IMR-90 (cell line): ENCODE measurements at regions not wholly inside any gene's neighbourhood (a gene's known extent, or its start where the extent isn't known, plus 50 kb on each side); places are given as distances from the start of the nearest gene placed in this dataset.

Experiments used
- ATAC-seq: fragments of 200-7000 bp; cut with Tn5 transposase; 2 replicates; pipeline ENCODE4 v1.9.1; 2020; ENCODE audit warnings: low read depth, mild to moderate bottlenecking, moderate library complexity
- BruUV-seq: library from RNA; stranded (reverse); fragments of 400-500 nt; replicated peaks from 2 replicates; lab custom pipeline; 2021; lab: Mats Ljungman, UMichigan
- CTCF ChIA-PET: fragments of 300-600 bp; formaldehyde crosslinking; extraction: SDS; loops from one replicate; lab custom pipeline; 2021; ENCODE audit warnings: antibody characterized with exemption; lab: Yijun Ruan, JAX
- POLR2A ChIA-PET: fragments of 300-600 bp; sonication (Branson Sonifier 250); formaldehyde crosslinking; loops from one replicate; lab custom pipeline; 2022; ENCODE audit warnings: antibody characterized with exemption; ENCODE audit not compliant: unreplicated experiment; lab: Charles Lee
- DNase-seq: peaks from one replicate; pipeline ENCODE4 v3.0.0; 2013
- H2AFZ ChIP-seq: replicated peaks from 2 replicates; pipeline ENCODE3; 2013; ENCODE audit warnings: low read length, mild to moderate bottlenecking; ENCODE audit not compliant: poor library complexity
- H2AK5ac ChIP-seq: 2 replicates; pipeline ENCODE4 v1.6.1; 2013; ENCODE audit warnings: low read depth, low read length, inconsistent platforms
- H2AK9ac ChIP-seq: replicated peaks from 2 replicates; pipeline ENCODE3; 2013; ENCODE audit warnings: mild to moderate bottlenecking, low read depth, low read length, moderate library complexity; ENCODE audit not compliant: poor library complexity
- H2BK120ac ChIP-seq: 2 replicates; pipeline ENCODE4 v1.6.1; 2013; ENCODE audit warnings: low read depth, low read length, inconsistent platforms
- H2BK15ac ChIP-seq: 3 replicates; pipeline ENCODE4 v1.6.1; 2013; ENCODE audit warnings: low read depth, low read length, inconsistent platforms
- H2BK20ac ChIP-seq: 2 replicates; pipeline ENCODE4 v1.6.1; 2013; ENCODE audit warnings: low read depth, mild to moderate bottlenecking, inconsistent platforms, low read length, moderate library complexity
- H2BK5ac ChIP-seq: 2 replicates; pipeline ENCODE4 v1.6.1; 2013; ENCODE audit warnings: mild to moderate bottlenecking, low read depth, low read length, inconsistent platforms; ENCODE audit not compliant: poor library complexity, severe bottlenecking
- H3K14ac ChIP-seq: replicated peaks from 2 replicates; pipeline ENCODE4 v1.6.1; 2013; ENCODE audit warnings: low read depth, low read length, inconsistent platforms
- H3K18ac ChIP-seq: 2 replicates; pipeline ENCODE4 v1.6.1; 2013; ENCODE audit warnings: low read depth, low read length, control low read depth
- H3K23ac ChIP-seq: 2 replicates; pipeline ENCODE4 v1.6.1; 2013; ENCODE audit warnings: low read depth, low read length, inconsistent platforms
- H3K27ac ChIP-seq: 2 replicates; pipeline ENCODE4 v1.5.1; 2013; ENCODE audit warnings: mild to moderate bottlenecking, control low read depth, low read length; ENCODE audit not compliant: insufficient read depth
- H3K27me3 ChIP-seq: 2 replicates; pipeline ENCODE4 v1.6.1; 2013; ENCODE audit warnings: low read length; ENCODE audit not compliant: control insufficient read depth, insufficient read depth
- H3K36me3 ChIP-seq: 2 replicates; pipeline ENCODE4 v1.6.1; 2013; ENCODE audit warnings: low read length, mixed read lengths; ENCODE audit not compliant: control insufficient read depth, insufficient read depth
- H3K4ac ChIP-seq: 2 replicates; pipeline ENCODE4 v1.6.1; 2013; ENCODE audit warnings: low read depth, low read length, inconsistent platforms
- H3K4me1 ChIP-seq: 2 replicates; pipeline ENCODE4 v1.6.1; 2013; ENCODE audit warnings: low read length, mixed read lengths; ENCODE audit not compliant: control insufficient read depth, insufficient read depth
- H3K4me2 ChIP-seq: 2 replicates; pipeline ENCODE4 v1.6.1; 2013; ENCODE audit warnings: low read depth, mild to moderate bottlenecking, control low read depth, low read length, moderate library complexity
- H3K4me3 ChIP-seq: 2 replicates; pipeline ENCODE4 v1.5.1; 2013; ENCODE audit warnings: low read depth, mild to moderate bottlenecking, control low read depth, low read length, moderate library complexity; ENCODE audit not compliant: insufficient read depth
- H3K56ac ChIP-seq: 2 replicates; pipeline ENCODE4 v1.6.1; 2013; ENCODE audit warnings: low read length, inconsistent platforms; ENCODE audit not compliant: insufficient read depth; ENCODE audit errors: extremely low read depth
- H3K79me1 ChIP-seq, 2 experiments: 2 replicates each; pipeline ENCODE4 v1.6.1; 2013; ENCODE audit warnings: low read length in 2 of 2, inconsistent platforms in 1 of 2, low read depth in 1 of 2
- H3K9ac ChIP-seq: 2 replicates; pipeline ENCODE4 v1.6.1; 2013; ENCODE audit warnings: low read depth, low read length, control low read depth
- H3K9me1 ChIP-seq: 2 replicates; pipeline ENCODE4 v1.6.1; 2013; ENCODE audit warnings: low read length, inconsistent platforms; ENCODE audit not compliant: insufficient read depth
- H3K9me3 ChIP-seq: 2 replicates; pipeline ENCODE4 v1.6.1; 2013; ENCODE audit warnings: low read length; ENCODE audit not compliant: control insufficient read depth, insufficient read depth
- H4K20me1 ChIP-seq: 2 replicates; pipeline ENCODE4 v1.6.1; 2013; ENCODE audit warnings: low read length, inconsistent platforms; ENCODE audit not compliant: insufficient read depth
- H4K5ac ChIP-seq: 2 replicates; pipeline ENCODE4 v1.6.1; 2013; ENCODE audit warnings: mild to moderate bottlenecking, low read depth, low read length, control low read depth
- H4K8ac ChIP-seq, 2 experiments: 2 replicates each; pipeline ENCODE4 v1.6.1; 2013; ENCODE audit warnings: low read depth in 2 of 2, low read length in 2 of 2, control low read depth in 1 of 2, inconsistent platforms in 1 of 2
- H4K91ac ChIP-seq: 2 replicates; pipeline ENCODE4 v1.6.1; 2013; ENCODE audit warnings: low read depth, low read length, inconsistent platforms; ENCODE audit not compliant: insufficient read depth
- BHLHE40 ChIP-seq: fragments of 150-350 bp; IDR thresholded peaks from 2 replicates; pipeline ENCODE4 v1.6.1; 2016; ENCODE audit warnings: mild to moderate bottlenecking, low read depth, low read length
- CEBPB ChIP-seq: IDR thresholded peaks from 2 replicates; pipeline ENCODE4 v1.6.1; 2012; ENCODE audit warnings: low read depth, low read length, improper control_type of control experiment
- CHD1 ChIP-seq: IDR thresholded peaks from 2 replicates; pipeline ENCODE4 v1.6.1; 2012; ENCODE audit warnings: low read depth, low read length, improper control_type of control experiment
- FOS ChIP-seq: fragments of 150-350 bp; IDR thresholded peaks from 2 replicates; pipeline ENCODE4 v1.6.1; 2016; ENCODE audit warnings: low read depth, low read length
- MAFK ChIP-seq: IDR thresholded peaks from 2 replicates; pipeline ENCODE4 v1.6.1; 2012; ENCODE audit warnings: low read depth, low read length, improper control_type of control experiment
- MAZ ChIP-seq: IDR thresholded peaks from 2 replicates; pipeline ENCODE4 v1.6.1; 2012; ENCODE audit warnings: low read depth, mild to moderate bottlenecking, low read length, improper control_type of control experiment, moderate library complexity, borderline replicate concordance
- MXI1 ChIP-seq: IDR thresholded peaks from 2 replicates; pipeline ENCODE4 v1.6.1; 2012; ENCODE audit warnings: low read depth, mild to moderate bottlenecking, low read length, moderate library complexity, borderline replicate concordance
- NFE2L2 ChIP-seq: fragments of 150-350 bp; IDR thresholded peaks from 2 replicates; pipeline ENCODE4 v1.6.1; 2016; ENCODE audit warnings: low read depth, mild to moderate bottlenecking, low read length
- POLR2A ChIP-seq: IDR thresholded peaks from 2 replicates; pipeline ENCODE4 v1.6.1; 2012; ENCODE audit warnings: mild to moderate bottlenecking, low read depth, low read length
- RAD21 ChIP-seq: IDR thresholded peaks from 2 replicates; pipeline ENCODE4 v1.6.1; 2012; ENCODE audit warnings: low read length, improper control_type of control experiment
- RCOR1 ChIP-seq: IDR thresholded peaks from 2 replicates; pipeline ENCODE4 v1.6.1; 2012; ENCODE audit warnings: mild to moderate bottlenecking, low read length, improper control_type of control experiment; ENCODE audit not compliant: insufficient replicate concordance
- RFX5 ChIP-seq: IDR thresholded peaks from 2 replicates; pipeline ENCODE4 v1.8.0; 2012; ENCODE audit warnings: low read depth, mild to moderate bottlenecking, low read length, moderate library complexity
- SMC3 ChIP-seq: fragments of 150-350 bp; IDR thresholded peaks from 2 replicates; pipeline ENCODE4 v1.6.1; 2016; ENCODE audit warnings: low read depth, mild to moderate bottlenecking, antibody characterized with exemption, low read length, moderate library complexity
- USF2 ChIP-seq: fragments of 150-350 bp; IDR thresholded peaks from 2 replicates; pipeline ENCODE4 v1.6.1; 2017; ENCODE audit warnings: mild to moderate bottlenecking, antibody characterized with exemption, low read length, low read depth
- WGBS, 2 experiments: methylation state at CpG; one replicate each; pipeline versions ENCODE4 v1.1.5 to v1.1.7; 2013; ENCODE audit warnings: missing lambda C conversion rate in 2 of 2; ENCODE audit not compliant: insufficient read length in 1 of 2; ENCODE audit errors: extremely low coverage in 2 of 2; 5-methylcytosine and 5-hydroxymethylcytosine counted together
- dilution Hi-C: fragments of 300-500 bp; cut with HindIII; formaldehyde crosslinking; loops from one replicate; pipeline ENCODE4 v1.14.3; 2018; ENCODE audit warnings: low sequenced_read_pairs; ENCODE audit not compliant: unreplicated experiment
- in situ Hi-C: fragments of 300-500 bp; cut with MboI; formaldehyde crosslinking; loops from 3 replicates; pipeline ENCODE4 v1.14.3; 2019; ENCODE audit warnings: low sequenced_read_pairs, inconsistent platforms, mixed read lengths
- intact Hi-C: fragments of 100-400 bp; cut with micrococcal nuclease; formaldehyde crosslinking; loops from 2 replicates; pipeline ENCODE4 v1.10.0; 2022
- TF ChIP-seq, protein P1 (sequence below): conservative IDR thresholded peaks from 2 replicates; pipeline ENCODE4 v1.5.1; 2012; ENCODE audit warnings: mild to moderate bottlenecking, low read depth, low read length, improper control_type of control experiment
- TF ChIP-seq, protein P2 (sequence below): fragments of 150-350 bp; IDR thresholded peaks from 2 replicates; pipeline ENCODE4 v1.6.1; 2016; ENCODE audit warnings: low read depth, mild to moderate bottlenecking, low read length, moderate library complexity, borderline replicate concordance

DNA sequence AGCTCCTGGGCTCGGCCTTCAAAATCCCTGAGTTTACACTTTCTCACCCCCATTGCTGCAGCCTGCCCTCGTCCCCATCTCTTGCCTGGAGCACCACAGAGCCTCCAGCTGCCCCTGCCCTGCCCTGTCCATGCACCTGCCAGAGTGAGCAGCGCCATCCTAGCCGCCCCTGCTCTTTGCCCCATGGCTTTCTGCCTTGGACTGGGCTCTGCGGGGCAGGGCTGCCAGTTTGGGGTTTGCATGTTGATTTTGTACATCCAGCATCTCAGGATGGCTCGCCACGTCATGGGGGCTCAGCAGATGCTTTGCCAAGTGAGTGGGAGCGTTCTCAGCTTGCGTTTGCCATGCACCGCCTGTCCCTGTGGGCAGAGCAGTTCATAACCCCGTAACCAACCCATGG, 67.1 kb upstream of the HGFAC start:
- Histone ChIP-seq H3K4me2 (no peak overlapping the region), H3K79me1 (peaks cover 16 to 64% of the 10 kb centered on the region in 2 experiments), H3K9me3 (no peaks in the 10 kb centered on the region; the same call in 1 of the 2 replicates), H4K20me1 (peaks cover 31% of the 10 kb centered on the region), H4K5ac (no peak overlapping the region), H3K4me3 (no peak overlapping the region), H2BK120ac (no peak overlapping the region), H3K27ac (no peak overlapping the region), H3K23ac (no peak overlapping the region), H2BK20ac (no peak overlapping the region), H3K27me3 (no peaks in the 10 kb centered on the region), H2BK15ac (no peak overlapping the region), H2AFZ (no peak overlapping the region), H3K9ac (no peak overlapping the region), H3K36me3 (no peaks in the 10 kb centered on the region; the same call in none of the 2 replicates), H2AK9ac (no peak overlapping the region), H3K56ac (no peak overlapping the region), H2AK5ac (no peak overlapping the region), H3K4me1 (peaks cover 11% of the 10 kb centered on the region), H4K91ac (no peak overlapping the region), H4K8ac (no peak overlapping the region), H3K14ac (no peak overlapping the region), H3K9me1 (peaks cover 5% of the 10 kb centered on the region; the same call in 1 of the 2 replicates), H3K18ac (no peak overlapping the region), H2BK5ac (no peak overlapping the region), H3K4ac (no peak overlapping the region)
- in situ Hi-C loops (no loop called here), dilution Hi-C loops (no loop called here), intact Hi-C loops (no loop called here)
- DNase-seq (no peak), ATAC-seq (no peak)
- ChIA-PET CTCF (no interaction called here), POLR2A (no interaction called here)
- no TSS peak for BruUV-seq
- 94% methylated on average over 10 of the region's 11 CpGs; no CpG with 5 or more reads in 1 of the 2 experiments for WGBS, 2 experiments
- TF ChIP-seq MAFK (no peak), CEBPB (no peak), USF2 (no peak), CHD1 (no peak), SMC3 (no peak), BHLHE40 (no peak), RCOR1 (no peak), NFE2L2 (no peak), MXI1 (no peak), FOS (no peak), RFX5 (no peak), MAZ (no peak), POLR2A (no peak), RAD21 (no peak)
- TF ChIP-seq, protein P1, sequence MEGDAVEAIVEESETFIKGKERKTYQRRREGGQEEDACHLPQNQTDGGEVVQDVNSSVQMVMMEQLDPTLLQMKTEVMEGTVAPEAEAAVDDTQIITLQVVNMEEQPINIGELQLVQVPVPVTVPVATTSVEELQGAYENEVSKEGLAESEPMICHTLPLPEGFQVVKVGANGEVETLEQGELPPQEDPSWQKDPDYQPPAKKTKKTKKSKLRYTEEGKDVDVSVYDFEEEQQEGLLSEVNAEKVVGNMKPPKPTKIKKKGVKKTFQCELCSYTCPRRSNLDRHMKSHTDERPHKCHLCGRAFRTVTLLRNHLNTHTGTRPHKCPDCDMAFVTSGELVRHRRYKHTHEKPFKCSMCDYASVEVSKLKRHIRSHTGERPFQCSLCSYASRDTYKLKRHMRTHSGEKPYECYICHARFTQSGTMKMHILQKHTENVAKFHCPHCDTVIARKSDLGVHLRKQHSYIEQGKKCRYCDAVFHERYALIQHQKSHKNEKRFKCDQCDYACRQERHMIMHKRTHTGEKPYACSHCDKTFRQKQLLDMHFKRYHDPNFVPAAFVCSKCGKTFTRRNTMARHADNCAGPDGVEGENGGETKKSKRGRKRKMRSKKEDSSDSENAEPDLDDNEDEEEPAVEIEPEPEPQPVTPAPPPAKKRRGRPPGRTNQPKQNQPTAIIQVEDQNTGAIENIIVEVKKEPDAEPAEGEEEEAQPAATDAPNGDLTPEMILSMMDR, result no peak
- TF ChIP-seq, protein P2, sequence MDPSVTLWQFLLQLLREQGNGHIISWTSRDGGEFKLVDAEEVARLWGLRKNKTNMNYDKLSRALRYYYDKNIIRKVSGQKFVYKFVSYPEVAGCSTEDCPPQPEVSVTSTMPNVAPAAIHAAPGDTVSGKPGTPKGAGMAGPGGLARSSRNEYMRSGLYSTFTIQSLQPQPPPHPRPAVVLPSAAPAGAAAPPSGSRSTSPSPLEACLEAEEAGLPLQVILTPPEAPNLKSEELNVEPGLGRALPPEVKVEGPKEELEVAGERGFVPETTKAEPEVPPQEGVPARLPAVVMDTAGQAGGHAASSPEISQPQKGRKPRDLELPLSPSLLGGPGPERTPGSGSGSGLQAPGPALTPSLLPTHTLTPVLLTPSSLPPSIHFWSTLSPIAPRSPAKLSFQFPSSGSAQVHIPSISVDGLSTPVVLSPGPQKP, result no peak
